Panc1 (cell line): ENCODE measurements at regions not wholly inside any gene's neighbourhood (a gene's known extent, or its start where the extent isn't known, plus 50 kb on each side); places are given as distances from the start of the nearest gene placed in this dataset.

Source experiments
- ATAC-seq: fragments of 200-7000 bp; cut with Tn5 transposase; 2 replicates; pipeline ENCODE4 v1.9.1; 2020; ENCODE audit warnings: mild to moderate bottlenecking, moderate library complexity
- BruUV-seq: library from RNA; stranded (reverse); fragments of 400-500 nt; replicated peaks from 2 replicates; lab custom pipeline; 2021; lab: Mats Ljungman, UMichigan
- CTCF ChIA-PET: fragments of 300-600 bp; sonication (Branson Sonifier 250); formaldehyde crosslinking; loops from one replicate; lab custom pipeline; 2022; ENCODE audit warnings: antibody characterized with exemption; lab: Charles Lee
- POLR2A ChIA-PET: fragments of 300-600 bp; sonication (Branson Sonifier 250); formaldehyde crosslinking; loops from one replicate; lab custom pipeline; 2022; ENCODE audit warnings: antibody characterized with exemption; lab: Charles Lee
- DNase-seq: peaks from one replicate; pipeline ENCODE4 v3.0.0-alpha.2; 2010; ENCODE audit warnings: low read depth, low spot score
- H3K27ac ChIP-seq: 2 replicates; pipeline ENCODE4 v1.5.1; 2011; ENCODE audit warnings: mild to moderate bottlenecking, low read length, inconsistent platforms
- H3K27me3 ChIP-seq: fragments of 200-500 bp; sonication (Bioruptor generic); 2 replicates; pipeline ENCODE4 v1.6.0; 2014; ENCODE audit warnings: low read length, inconsistent platforms; ENCODE audit not compliant: control insufficient read depth, insufficient read depth
- H3K36me3 ChIP-seq: fragments of 200-500 bp; sonication (Bioruptor generic); 2 replicates; pipeline ENCODE4 v1.5.1; 2014; ENCODE audit warnings: inconsistent platforms, mild to moderate bottlenecking, low read length, moderate library complexity; ENCODE audit not compliant: control insufficient read depth, insufficient read depth
- H3K4me1 ChIP-seq: 2 replicates; pipeline ENCODE4 v1.5.1; 2011; ENCODE audit warnings: inconsistent platforms, mild to moderate bottlenecking, low read length, moderate library complexity; ENCODE audit not compliant: control insufficient read depth, insufficient read depth
- H3K4me3 ChIP-seq, 2 experiments: 2 replicates each; pipeline ENCODE4 v1.5.1; 2011 to 2012; ENCODE audit warnings: low read depth in 2 of 2, low read length in 2 of 2, mild to moderate bottlenecking in 2 of 2, inconsistent platforms in 1 of 2, moderate library complexity in 1 of 2
- H3K9me3 ChIP-seq: fragments of 200-500 bp; sonication (Bioruptor generic); 2 replicates; pipeline ENCODE4 v1.5.1; 2014; ENCODE audit warnings: low read depth, mild to moderate bottlenecking, inconsistent platforms, low read length, moderate library complexity; ENCODE audit not compliant: control insufficient read depth, insufficient read depth
- CTCF ChIP-seq: fragments of 450-650 bp; IDR thresholded peaks from 2 replicates; pipeline ENCODE4 v1.5.1; 2017; ENCODE audit warnings: mild to moderate bottlenecking
- POLR2AphosphoS5 ChIP-seq: IDR thresholded peaks from 2 replicates; pipeline ENCODE4 v1.6.1; 2012; ENCODE audit warnings: mild to moderate bottlenecking, low read depth, low read length, moderate library complexity
- REST ChIP-seq, 2 experiments: IDR thresholded peaks; 2 replicates each; pipeline ENCODE4 v1.6.1; 2011 to 2012; ENCODE audit warnings: low read depth in 2 of 2, control low read depth in 1 of 2, low read length in 1 of 2, mild to moderate bottlenecking in 1 of 2, moderate library complexity in 1 of 2; ENCODE audit not compliant: insufficient read depth in 1 of 2
- SIN3A ChIP-seq: IDR thresholded peaks from 2 replicates; pipeline ENCODE4 v1.6.1; 2012; ENCODE audit warnings: low read depth, mild to moderate bottlenecking, low read length, moderate library complexity, borderline replicate concordance; ENCODE audit not compliant: insufficient read depth
- TCF7L2 ChIP-seq: IDR thresholded peaks from 2 replicates; pipeline ENCODE4 v1.6.1; 2011; ENCODE audit warnings: mild to moderate bottlenecking, low read depth, low read length, inconsistent platforms
- in situ Hi-C: cut with HindIII; loops from 2 replicates; pipeline ENCODE4 v1.10.0; 2016; ENCODE audit warnings: low sequenced_read_pairs, low pct_unique_long_range_greater_than_20kb
- intact Hi-C: fragments of 100-400 bp; cut with micrococcal nuclease; formaldehyde crosslinking; loops from one replicate; pipeline ENCODE4 v1.10.0; 2022; ENCODE audit not compliant: unreplicated experiment

- ATAC-seq: no peak
These were observed 51.9 kb upstream of the NUDT4 start for GRCh38 chr12:93325855-93326254.

More at GRCh38 chr12:93325855-93326254, 51.9 kb upstream of the NUDT4 start:
- Histone ChIP-seq H3K4me1 (no peaks in the 10 kb centered on the region), H3K36me3 (no peaks in the 10 kb centered on the region), H3K4me3 (no peak overlapping the region), H3K9me3 (no peaks in the 10 kb centered on the region), H3K27me3 (no peaks in the 10 kb centered on the region), H3K27ac (no peak overlapping the region)
- ChIA-PET POLR2A (no interaction called here), CTCF (no interaction called here)
- no TSS peak for BruUV-seq
- intact Hi-C loops: no loop called here
- no peak for DNase-seq
- in situ Hi-C loops: no loop called here
- TF ChIP-seq SIN3A (no peak), TCF7L2 (no peak), REST (IDR thresholded peaks at IDR 0.05; ENCODE audit: insufficient read depth in 1 of 2, low read depth in 2 of 2, low read length in 1 of 2) (no peak), CTCF (no peak), POLR2AphosphoS5 (no peak)
